ENCODE measurements at regions not wholly inside any gene's neighbourhood (a gene's known extent, or its start where the extent isn't known, plus 50 kb on each side); places are given as distances from the start of the nearest gene placed in this dataset.

GRCh38 chr5:135091286-135091685 lies 57.3 kb upstream of the PITX1 start:
- Histone ChIP-seq H3K27ac (ENCODE audit: low read length) (no peak overlapping the region), H3K4me3 (ENCODE audit: low read depth in 1 of 2, low read length in 2 of 2) (no peak overlapping the region), H3K79me2 (ENCODE audit: insufficient read depth, low read length) (no peaks in the 10 kb centered on the region), H3K9ac (ENCODE audit: low read depth, low read length) (no peak overlapping the region), H3K9me3 (ENCODE audit: insufficient read depth, low read length, severe bottlenecking) (no peaks in the 10 kb centered on the region), H3K36me3 (ENCODE audit: insufficient read depth, low read length) (no peaks in the 10 kb centered on the region), H3K27me3 (ENCODE audit: insufficient read depth, low read length, poor library complexity) (no peaks in the 10 kb centered on the region), H3K4me1 (ENCODE audit: insufficient read depth, low read length) (no peaks in the 10 kb centered on the region), H2AFZ (ENCODE audit: low read depth, low read length) (no peak overlapping the region), H4K20me1 (ENCODE audit: insufficient read depth, low read length) (no peaks in the 10 kb centered on the region), H3K4me2 (ENCODE audit: insufficient read depth, low read length) (no peak overlapping the region)
- ATAC-seq (ENCODE audit: insufficient read depth, low read depth) (no peak), DNase-seq (no peak)
- no peak for TF ChIP-seq EZH2 (IDR thresholded peaks at IDR 0.05; ENCODE audit: borderline replicate concordance, low read depth, low read length, severe bottlenecking)

GRCh38 chr5:135089912-135090311 lies 55.9 kb upstream of the PITX1 start:
- Histone ChIP-seq H3K4me2 (ENCODE audit: insufficient read depth, low read length) (no peak overlapping the region), H3K4me1 (ENCODE audit: insufficient read depth, low read length) (no peaks in the 10 kb centered on the region), H3K79me2 (ENCODE audit: insufficient read depth, low read length) (no peaks in the 10 kb centered on the region), H3K9ac (ENCODE audit: low read depth, low read length) (no peak overlapping the region), H3K36me3 (ENCODE audit: insufficient read depth, low read length) (no peaks in the 10 kb centered on the region), H3K4me3 (ENCODE audit: low read depth in 1 of 2, low read length in 2 of 2) (no peak overlapping the region), H3K27ac (ENCODE audit: low read length) (no peak overlapping the region), H4K20me1 (ENCODE audit: insufficient read depth, low read length) (no peaks in the 10 kb centered on the region), H2AFZ (ENCODE audit: low read depth, low read length) (no peak overlapping the region), H3K27me3 (ENCODE audit: insufficient read depth, low read length, poor library complexity) (no peaks in the 10 kb centered on the region), H3K9me3 (ENCODE audit: insufficient read depth, low read length, severe bottlenecking) (no peaks in the 10 kb centered on the region)
- TF ChIP-seq CTCF (IDR thresholded peaks at IDR 0.05; ENCODE audit: borderline replicate concordance, extremely low read depth, low read length, poor library complexity, severe bottlenecking) (no peak), EZH2 (IDR thresholded peaks at IDR 0.05; ENCODE audit: borderline replicate concordance, low read depth, low read length, severe bottlenecking) (no peak)
- DNase-seq: no peak
- no peak for ATAC-seq (ENCODE audit: insufficient read depth, low read depth)

GRCh38 chr5:135088911-135089310 lies 54.9 kb upstream of the PITX1 start:
- H3K9me3 ChIP-seq (ENCODE audit: insufficient read depth, low read length, severe bottlenecking): no peaks in the 10 kb centered on the region
- no peak overlapping the region for H3K4me2 ChIP-seq (ENCODE audit: insufficient read depth, low read length)
- no peak overlapping the region for H2AFZ ChIP-seq (ENCODE audit: low read depth, low read length)
- DNase-seq (no peak), ATAC-seq (ENCODE audit: insufficient read depth, low read depth) (no peak)
- no peak overlapping the region for H3K27ac ChIP-seq (ENCODE audit: low read length)
- H3K4me3 ChIP-seq (ENCODE audit: low read depth in 1 of 2, low read length in 2 of 2): no peak overlapping the region
- H3K36me3 ChIP-seq (ENCODE audit: insufficient read depth, low read length): no peaks in the 10 kb centered on the region
- no peaks in the 10 kb centered on the region for H4K20me1 ChIP-seq (ENCODE audit: insufficient read depth, low read length)
- H3K9ac ChIP-seq (ENCODE audit: low read depth, low read length): no peak overlapping the region
- H3K79me2 ChIP-seq (ENCODE audit: insufficient read depth, low read length): no peaks in the 10 kb centered on the region
- H3K27me3 ChIP-seq (ENCODE audit: insufficient read depth, low read length, poor library complexity): no peaks in the 10 kb centered on the region
- no peaks in the 10 kb centered on the region for H3K4me1 ChIP-seq (ENCODE audit: insufficient read depth, low read length)
- TF ChIP-seq EZH2 (IDR thresholded peaks at IDR 0.05; ENCODE audit: borderline replicate concordance, low read depth, low read length, severe bottlenecking) (no peak), CTCF (IDR thresholded peaks at IDR 0.05; ENCODE audit: borderline replicate concordance, extremely low read depth, low read length, poor library complexity, severe bottlenecking) (no peak)

GRCh38 chr5:135087950-135088349 lies 53.9 kb upstream of the PITX1 start:
- DNase-seq: no peak
- no peak overlapping the region for H3K27ac ChIP-seq (ENCODE audit: low read length)

More at GRCh38 chr5:135087950-135088349, 53.9 kb upstream of the PITX1 start:
- no peaks in the 10 kb centered on the region for H4K20me1 ChIP-seq (ENCODE audit: insufficient read depth, low read length)
- ATAC-seq (ENCODE audit: insufficient read depth, low read depth): no peak
- H3K4me1 ChIP-seq (ENCODE audit: insufficient read depth, low read length): no peaks in the 10 kb centered on the region
- no peaks in the 10 kb centered on the region for H3K9me3 ChIP-seq (ENCODE audit: insufficient read depth, low read length, severe bottlenecking)
- H3K79me2 ChIP-seq (ENCODE audit: insufficient read depth, low read length): no peaks in the 10 kb centered on the region
- no peak overlapping the region for H3K4me3 ChIP-seq (ENCODE audit: low read depth in 1 of 2, low read length in 2 of 2)
- H2AFZ ChIP-seq (ENCODE audit: low read depth, low read length): no peak overlapping the region
- H3K9ac ChIP-seq (ENCODE audit: low read depth, low read length): no peak overlapping the region
- TF ChIP-seq EZH2 (IDR thresholded peaks at IDR 0.05; ENCODE audit: borderline replicate concordance, low read depth, low read length, severe bottlenecking): no peak
- TF ChIP-seq CTCF (IDR thresholded peaks at IDR 0.05; ENCODE audit: borderline replicate concordance, extremely low read depth, low read length, poor library complexity, severe bottlenecking): no peak
- no peaks in the 10 kb centered on the region for H3K27me3 ChIP-seq (ENCODE audit: insufficient read depth, low read length, poor library complexity)
- H3K4me2 ChIP-seq (ENCODE audit: insufficient read depth, low read length): no peak overlapping the region
- no peaks in the 10 kb centered on the region for H3K36me3 ChIP-seq (ENCODE audit: insufficient read depth, low read length)
